HPDE6-E6E7 (cell line): ENCODE measurements at regions not wholly inside any gene's neighbourhood (a gene's known extent, or its start where the extent isn't known, plus 50 kb on each side); places are given as distances from the start of the nearest gene placed in this dataset.
"Not testable (repeated sequence)": the region's sequence is repeated elsewhere in the genome, so short reads cannot be mapped to it uniquely, and the experiment has no call there.

Experiments used
- DNase-seq: peaks from one replicate; pipeline ENCODE4 v3.0.0; 2011; ENCODE audit warnings: missing footprints; ENCODE audit errors: extremely low spot score

GRCh38 chr4:151854731-151855130 is 93.9 kb upstream of the GATB start:
- no peak for DNase-seq

GRCh38 chr4:151853034-151853433 is 92.2 kb upstream of the GATB start:
- no peak for DNase-seq

- no peak for DNase-seq
Measured at GRCh38 chr4:151852202-151852601, 91.4 kb upstream of the GATB start.

- no peak for DNase-seq
Measured at GRCh38 chr4:151851354-151851753, 90.5 kb upstream of the GATB start.

- no peak for DNase-seq
Measured at GRCh38 chr4:151850791-151851213, 90.0 kb upstream of the GATB start.

GRCh38 chr4:151845551-151845950 is 84.7 kb upstream of the GATB start:
- not testable (repeated sequence) for DNase-seq

- DNase-seq: no peak
Measured at GRCh38 chr4:151842430-151843079, 81.7 kb upstream of the GATB start.

GRCh38 chr4:151841107-151841506 is 80.3 kb upstream of the GATB start:
- no peak for DNase-seq

- no peak for DNase-seq
Measured at GRCh38 chr4:151835467-151835866, 74.7 kb upstream of the GATB start.

GRCh38 chr4:151833174-151833573 is 72.4 kb upstream of the GATB start:
- no peak for DNase-seq

GRCh38 chr4:151831526-151831925 is 70.7 kb upstream of the GATB start:
- no peak for DNase-seq

GRCh38 chr4:151830168-151830567 is 69.4 kb upstream of the GATB start:
- no peak for DNase-seq

GRCh38 chr4:151829309-151829708 is 68.5 kb upstream of the GATB start:
- no peak for DNase-seq

GRCh38 chr4:151824656-151825055 is 63.8 kb upstream of the GATB start:
- DNase-seq: no peak

- no peak for DNase-seq
Measured at GRCh38 chr4:151822331-151822730, 61.5 kb upstream of the GATB start.

- no peak for DNase-seq
Measured at GRCh38 chr4:151820004-151820403, 59.2 kb upstream of the GATB start.

GRCh38 chr4:151811403-151811802 is 50.6 kb upstream of the GATB start:
- no peak for DNase-seq
